ENCODE measurements at regions not wholly inside any gene's neighbourhood (a gene's known extent, or its start where the extent isn't known, plus 50 kb on each side); places are given as distances from the start of the nearest gene placed in this dataset.
A peak's percentile ranks its signal among the peaks of the same experiment; 100 is the strongest.

- TF ChIP-seq RFX5 (IDR thresholded peaks at IDR 0.05; ENCODE audit: borderline replicate concordance, low read depth, low read length): no peak
- TF ChIP-seq, protein P1, sequence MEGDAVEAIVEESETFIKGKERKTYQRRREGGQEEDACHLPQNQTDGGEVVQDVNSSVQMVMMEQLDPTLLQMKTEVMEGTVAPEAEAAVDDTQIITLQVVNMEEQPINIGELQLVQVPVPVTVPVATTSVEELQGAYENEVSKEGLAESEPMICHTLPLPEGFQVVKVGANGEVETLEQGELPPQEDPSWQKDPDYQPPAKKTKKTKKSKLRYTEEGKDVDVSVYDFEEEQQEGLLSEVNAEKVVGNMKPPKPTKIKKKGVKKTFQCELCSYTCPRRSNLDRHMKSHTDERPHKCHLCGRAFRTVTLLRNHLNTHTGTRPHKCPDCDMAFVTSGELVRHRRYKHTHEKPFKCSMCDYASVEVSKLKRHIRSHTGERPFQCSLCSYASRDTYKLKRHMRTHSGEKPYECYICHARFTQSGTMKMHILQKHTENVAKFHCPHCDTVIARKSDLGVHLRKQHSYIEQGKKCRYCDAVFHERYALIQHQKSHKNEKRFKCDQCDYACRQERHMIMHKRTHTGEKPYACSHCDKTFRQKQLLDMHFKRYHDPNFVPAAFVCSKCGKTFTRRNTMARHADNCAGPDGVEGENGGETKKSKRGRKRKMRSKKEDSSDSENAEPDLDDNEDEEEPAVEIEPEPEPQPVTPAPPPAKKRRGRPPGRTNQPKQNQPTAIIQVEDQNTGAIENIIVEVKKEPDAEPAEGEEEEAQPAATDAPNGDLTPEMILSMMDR (IDR thresholded peaks at IDR 0.05; ENCODE audit: control extremely low read depth in 1 of 3, insufficient read depth in 1 of 3, low read depth in 1 of 3, low read length in 3 of 3): no peak
- no peak for TF ChIP-seq TBP (IDR thresholded peaks at IDR 0.05; ENCODE audit: low read depth, low read length)
- TF ChIP-seq POLR2AphosphoS5 (IDR thresholded peaks at IDR 0.05; ENCODE audit: low read depth, low read length): no peak
- no peak for TF ChIP-seq EP300 (IDR thresholded peaks at IDR 0.05; ENCODE audit: borderline replicate concordance in 1 of 2, low read depth in 2 of 2, low read length in 2 of 2)
- TF ChIP-seq POLR2A (IDR thresholded peaks at IDR 0.05; ENCODE audit: control extremely low read depth in 1 of 2, low read depth in 2 of 2, low read length in 2 of 2): no peak
- TF ChIP-seq MAFK (IDR thresholded peaks at IDR 0.05; ENCODE audit: low read depth, low read length): no peak
- TF ChIP-seq RXRA (IDR thresholded peaks at IDR 0.05; ENCODE audit: insufficient read depth, low read depth, low read length): no peak
- no peak for TF ChIP-seq JUND (IDR thresholded peaks at IDR 0.05; ENCODE audit: low read length)
- TF ChIP-seq CEBPB (IDR thresholded peaks at IDR 0.05; ENCODE audit: low read depth, low read length): no peak
- TF ChIP-seq YY1 (IDR thresholded peaks at IDR 0.05; ENCODE audit: low read depth, low read length): 0 out of 2 replicates have a peak, but pooled peaks have one; percentile 20
Observed at GRCh38 chr2:35293261-35293660, 1062.3 kb upstream of the CRIM1 start.

Measured in H1 (cell line).